Thymus (tissue), 11 donors: ENCODE measurements at regions not wholly inside any gene's neighbourhood (a gene's known extent, or its start where the extent isn't known, plus 50 kb on each side); places are given as distances from the start of the nearest gene placed in this dataset.

Experiments
- DNase-seq, 9 donors: peaks; one replicate each; pipeline ENCODE4 v3.0.0-alpha.2; 2013; ENCODE audit warnings: low spot score in 9 of 9, low read depth in 6 of 9, missing footprints in 1 of 9
- H3K27ac ChIP-seq, 2 donors: one replicate each; pipeline ENCODE4 v1.5.1; 2013; ENCODE audit warnings: control low read depth in 1 of 2, low read depth in 1 of 2, low read length in 1 of 2, mild to moderate bottlenecking in 1 of 2, moderate library complexity in 1 of 2
- H3K27me3 ChIP-seq, 2 donors: one replicate each; pipeline ENCODE4 v1.5.1; 2013; ENCODE audit warnings: low read length in 1 of 2; ENCODE audit not compliant: control insufficient read depth in 2 of 2, insufficient read depth in 1 of 2
- H3K36me3 ChIP-seq, 2 donors: one replicate each; pipeline ENCODE4 v1.5.1; 2013; ENCODE audit warnings: low read length in 1 of 2, mild to moderate bottlenecking in 1 of 2, moderate library complexity in 1 of 2; ENCODE audit not compliant: control insufficient read depth in 2 of 2, insufficient read depth in 2 of 2
- H3K4me1 ChIP-seq, 2 donors: one replicate each; pipeline ENCODE4 v1.5.1; 2013; ENCODE audit warnings: low read length in 2 of 2; ENCODE audit not compliant: control insufficient read depth in 2 of 2, insufficient read depth in 2 of 2
- H3K4me3 ChIP-seq, 2 donors: one replicate each; pipeline ENCODE4 v1.5.1; 2013; ENCODE audit warnings: low read length in 2 of 2, control low read depth in 1 of 2, mild to moderate bottlenecking in 1 of 2
- H3K9me3 ChIP-seq, 2 donors: one replicate each; pipeline ENCODE4 v1.5.1; 2013; ENCODE audit warnings: low read length in 1 of 2, mild to moderate bottlenecking in 1 of 2; ENCODE audit not compliant: control insufficient read depth in 2 of 2, insufficient read depth in 1 of 2
- WGBS: extraction: QIAGEN DNeasy Blood & Tissue Kit; methylation state at CpG from one replicate; pipeline ENCODE4 v1.1.7; 2013; 5-methylcytosine and 5-hydroxymethylcytosine counted together
- donor health status: healthy.

- Histone ChIP-seq H3K27me3 (no peaks in the 10 kb centered on the region), H3K4me3 (no peak overlapping the region)
- 94% methylated on average over 5 of the region's 5 CpGs for WGBS
Observed at GRCh38 chr11:20311444-20311843, 52.1 kb upstream of the HTATIP2 start.

GRCh38 chr11:20310596-20311394 is 52.7 kb upstream of the HTATIP2 start:
- Histone ChIP-seq H3K4me1 (no peaks in the 10 kb centered on the region), H3K36me3 (no peaks in the 10 kb centered on the region), H3K9me3 (no peaks in the 10 kb centered on the region), H3K27ac (no peak overlapping the region), H3K4me3 (no peak overlapping the region), H3K27me3 (no peaks in the 10 kb centered on the region)
- WGBS: 93% methylated on average over 11 of the region's 11 CpGs
- no peak for DNase-seq

More at GRCh38 chr11:20311444-20311843, 52.1 kb upstream of the HTATIP2 start:
- H3K27ac ChIP-seq: no peak overlapping the region
- DNase-seq: no peak
- H3K4me1 ChIP-seq: no peaks in the 10 kb centered on the region
- H3K36me3 ChIP-seq: no peaks in the 10 kb centered on the region
- H3K9me3 ChIP-seq: no peaks in the 10 kb centered on the region

- Histone ChIP-seq H3K27me3 (no peaks in the 10 kb centered on the region), H3K27ac (no peak overlapping the region), H3K9me3 (no peaks in the 10 kb centered on the region), H3K4me3 (no peak overlapping the region), H3K4me1 (no peaks in the 10 kb centered on the region), H3K36me3 (no peaks in the 10 kb centered on the region)
- DNase-seq: no peak
- WGBS: 71% methylated on average over 9 of the region's 9 CpGs
Observed at GRCh38 chr11:20310137-20310536, 53.4 kb upstream of the HTATIP2 start.

- Histone ChIP-seq H3K4me3 (no peak overlapping the region), H3K27ac (no peak overlapping the region), H3K27me3 (no peaks in the 10 kb centered on the region), H3K36me3 (no peaks in the 10 kb centered on the region), H3K9me3 (no peaks in the 10 kb centered on the region), H3K4me1 (no peaks in the 10 kb centered on the region)
- 89% methylated on average over 5 of the region's 5 CpGs for WGBS
- no peak for DNase-seq
Observed at GRCh38 chr11:20309231-20310025, 54.1 kb upstream of the HTATIP2 start.

- Histone ChIP-seq H3K4me3 (no peak overlapping the region), H3K4me1 (no peaks in the 10 kb centered on the region), H3K36me3 (no peaks in the 10 kb centered on the region), H3K27me3 (no peaks in the 10 kb centered on the region), H3K9me3 (no peaks in the 10 kb centered on the region), H3K27ac (no peak overlapping the region)
- WGBS: 80% methylated on average over 2 of the region's 2 CpGs
- no peak for DNase-seq
Observed at GRCh38 chr11:20308601-20309000, 54.9 kb upstream of the HTATIP2 start.

- no peak overlapping the region for H3K27ac ChIP-seq
- no peaks in the 10 kb centered on the region for H3K9me3 ChIP-seq
- H3K27me3 ChIP-seq: no peaks in the 10 kb centered on the region
- no peaks in the 10 kb centered on the region for H3K4me1 ChIP-seq
- 81% methylated on average over 6 of the region's 6 CpGs for WGBS
- no peak overlapping the region for H3K4me3 ChIP-seq
- no peaks in the 10 kb centered on the region for H3K36me3 ChIP-seq
- no peak for DNase-seq
Observed at GRCh38 chr11:20303391-20303965, 60.0 kb upstream of the HTATIP2 start.

GRCh38 chr11:20293992-20294391 is 69.5 kb upstream of the HTATIP2 start:
- no peak overlapping the region for H3K27ac ChIP-seq
- H3K27me3 ChIP-seq: no peaks in the 10 kb centered on the region
- 97% methylated on average over 4 of the region's 4 CpGs for WGBS
- no peaks in the 10 kb centered on the region for H3K9me3 ChIP-seq
- DNase-seq: no peak
- H3K4me1 ChIP-seq: no peaks in the 10 kb centered on the region
- H3K36me3 ChIP-seq: no peaks in the 10 kb centered on the region
- H3K4me3 ChIP-seq: no peak overlapping the region

GRCh38 chr11:20293531-20293930 is 70.0 kb upstream of the HTATIP2 start:
- Histone ChIP-seq H3K4me3 (no peak overlapping the region), H3K9me3 (no peaks in the 10 kb centered on the region), H3K4me1 (no peaks in the 10 kb centered on the region), H3K27ac (no peak overlapping the region), H3K36me3 (no peaks in the 10 kb centered on the region), H3K27me3 (no peaks in the 10 kb centered on the region)
- DNase-seq: no peak
- 97% methylated on average over 1 of the region's 1 CpG for WGBS

GRCh38 chr11:20289732-20290131 is 73.8 kb upstream of the HTATIP2 start:
- Histone ChIP-seq H3K36me3 (no peaks in the 10 kb centered on the region), H3K27me3 (no peaks in the 10 kb centered on the region), H3K9me3 (no peaks in the 10 kb centered on the region), H3K27ac (no peak overlapping the region), H3K4me1 (no peaks in the 10 kb centered on the region), H3K4me3 (no peak overlapping the region)
- no peak for DNase-seq
- WGBS: 82% methylated on average over 2 of the region's 2 CpGs
